ENCODE measurements at regions not wholly inside any gene's neighbourhood (a gene's known extent, or its start where the extent isn't known, plus 50 kb on each side); places are given as distances from the start of the nearest gene placed in this dataset.

- Histone ChIP-seq H3K4me3 (ENCODE audit: low read depth, low read length) (no peak overlapping the region), H3K36me3 (ENCODE audit: control insufficient read depth, insufficient read depth, low read length) (no peaks in the 10 kb centered on the region), H3K27me3 (ENCODE audit: control insufficient read depth, insufficient read depth, low read length) (peaks cover 4% of the 10 kb centered on the region)
- FAIRE-seq (no peak), DNase-seq (ENCODE audit: low read depth) (no peak)
- no peak for TF ChIP-seq CTCF (IDR thresholded peaks at IDR 0.05; ENCODE audit: insufficient read depth, low read length, severe bottlenecking)
These were observed 244.0 kb downstream of the RHOU start for GRCh38 chr1:228979325-228979699.

GRCh38 chr1:228979774-228980173 is 244.5 kb downstream of the RHOU start:
- no peaks in the 10 kb centered on the region for H3K36me3 ChIP-seq (ENCODE audit: control insufficient read depth, insufficient read depth, low read length)
- TF ChIP-seq CTCF (IDR thresholded peaks at IDR 0.05; ENCODE audit: insufficient read depth, low read length, severe bottlenecking) = no peak
- H3K27me3 ChIP-seq (ENCODE audit: control insufficient read depth, insufficient read depth, low read length) = peaks cover 2% of the 10 kb centered on the region
- no peak overlapping the region for H3K4me3 ChIP-seq (ENCODE audit: low read depth, low read length)
- DNase-seq (ENCODE audit: low read depth) (no peak), FAIRE-seq (no peak)

- H3K27me3 ChIP-seq (ENCODE audit: control insufficient read depth, insufficient read depth, low read length) = peaks cover 2% of the 10 kb centered on the region
These were observed 245.1 kb downstream of the RHOU start for GRCh38 chr1:228980232-228980937.

GRCh38 chr1:228982637-228983036 is 247.4 kb downstream of the RHOU start:
- TF ChIP-seq CTCF (IDR thresholded peaks at IDR 0.05; ENCODE audit: insufficient read depth, low read length, severe bottlenecking) = no peak
- H3K27me3 ChIP-seq (ENCODE audit: control insufficient read depth, insufficient read depth, low read length) = no peaks in the 10 kb centered on the region
- peak; percentile 60 for FAIRE-seq

More at GRCh38 chr1:228980232-228980937, 245.1 kb downstream of the RHOU start:
- no peak for DNase-seq (ENCODE audit: low read depth)
- FAIRE-seq = no peak
- no peak overlapping the region for H3K4me3 ChIP-seq (ENCODE audit: low read depth, low read length)
- no peaks in the 10 kb centered on the region for H3K36me3 ChIP-seq (ENCODE audit: control insufficient read depth, insufficient read depth, low read length)
- TF ChIP-seq CTCF (IDR thresholded peaks at IDR 0.05; ENCODE audit: insufficient read depth, low read length, severe bottlenecking) = no peak

GRCh38 chr1:228983231-228983660 is 248.0 kb downstream of the RHOU start:
- no peaks in the 10 kb centered on the region for H3K36me3 ChIP-seq (ENCODE audit: control insufficient read depth, insufficient read depth, low read length)
- H3K27me3 ChIP-seq (ENCODE audit: control insufficient read depth, insufficient read depth, low read length) = no peaks in the 10 kb centered on the region
- no peak for FAIRE-seq
- TF ChIP-seq CTCF (IDR thresholded peaks at IDR 0.05; ENCODE audit: insufficient read depth, low read length, severe bottlenecking) = no peak
- no peak for DNase-seq (ENCODE audit: low read depth)
- H3K4me3 ChIP-seq (ENCODE audit: low read depth, low read length) = no peak overlapping the region

More at GRCh38 chr1:228982637-228983036, 247.4 kb downstream of the RHOU start:
- Histone ChIP-seq H3K36me3 (ENCODE audit: control insufficient read depth, insufficient read depth, low read length) (no peaks in the 10 kb centered on the region), H3K4me3 (ENCODE audit: low read depth, low read length) (no peak overlapping the region)
- no peak for DNase-seq (ENCODE audit: low read depth)

- Histone ChIP-seq H3K36me3 (ENCODE audit: control insufficient read depth, insufficient read depth, low read length) (no peaks in the 10 kb centered on the region), H3K27me3 (ENCODE audit: control insufficient read depth, insufficient read depth, low read length) (no peaks in the 10 kb centered on the region), H3K4me3 (ENCODE audit: low read depth, low read length) (no peak overlapping the region)
- no peak for FAIRE-seq
- TF ChIP-seq CTCF (IDR thresholded peaks at IDR 0.05; ENCODE audit: insufficient read depth, low read length, severe bottlenecking) = no peak
- DNase-seq (ENCODE audit: low read depth) = no peak
These were observed 248.4 kb downstream of the RHOU start for GRCh38 chr1:228983661-228984060.

All from bronchial epithelial cell (primary cell).